KMS-11 (cell line): ENCODE measurements at regions not wholly inside any gene's neighbourhood (a gene's known extent, or its start where the extent isn't known, plus 50 kb on each side); places are given as distances from the start of the nearest gene placed in this dataset.

Experiments
- H2AFZ ChIP-seq: fragments of 200-600 bp; sonication (generic); 2 replicates; pipeline ENCODE4 v1.6.1; 2016; ENCODE audit warnings: antibody characterized with exemption, mixed run types, low read depth
- H3K27ac ChIP-seq: fragments of 200-600 bp; sonication (generic); 2 replicates; pipeline ENCODE4 v1.6.1; 2016; ENCODE audit warnings: mild to moderate bottlenecking, mixed run types
- H3K27me3 ChIP-seq: fragments of 200-600 bp; sonication (generic); 2 replicates; pipeline ENCODE4 v1.6.1; 2017; ENCODE audit warnings: mild to moderate bottlenecking, low read depth, mixed run types, moderate library complexity; ENCODE audit not compliant: insufficient read depth
- H3K36me3 ChIP-seq: fragments of 200-600 bp; sonication (generic); 2 replicates; pipeline ENCODE4 v1.6.1; 2017; ENCODE audit warnings: mild to moderate bottlenecking, mixed run types; ENCODE audit not compliant: insufficient read depth
- H3K4me1 ChIP-seq: fragments of 200-600 bp; sonication (generic); 2 replicates; pipeline ENCODE4 v1.6.1; 2016; ENCODE audit warnings: mild to moderate bottlenecking, low read depth, mixed run types; ENCODE audit not compliant: poor library complexity, severe bottlenecking
- H3K4me2 ChIP-seq: fragments of 200-600 bp; sonication (generic); 2 replicates; pipeline ENCODE4 v1.7.0; 2016; ENCODE audit warnings: mild to moderate bottlenecking, mixed run types
- H3K4me3 ChIP-seq: fragments of 200-600 bp; sonication (generic); IDR thresholded peaks from 2 replicates; pipeline ENCODE4 v1.6.1; 2017; ENCODE audit warnings: low read depth, low read length, mixed read lengths; ENCODE audit not compliant: insufficient read depth
- H3K79me2 ChIP-seq: fragments of 200-600 bp; sonication (generic); 2 replicates; pipeline ENCODE4 v1.6.1; 2016; ENCODE audit warnings: low read depth, mixed run types; ENCODE audit not compliant: insufficient read depth
- H3K9ac ChIP-seq: fragments of 200-600 bp; sonication (generic); 2 replicates; pipeline ENCODE4 v1.6.1; 2016; ENCODE audit warnings: mild to moderate bottlenecking, mixed run types
- H4K20me1 ChIP-seq: fragments of 200-600 bp; sonication (generic); 2 replicates; pipeline ENCODE4 v1.6.1; 2016; ENCODE audit warnings: mild to moderate bottlenecking, mixed run types; ENCODE audit not compliant: insufficient read depth
- TF ChIP-seq, protein P1 (sequence below): fragments of 200-600 bp; sonication (generic); conservative IDR thresholded peaks from 2 replicates; pipeline ENCODE4 v1.6.1; 2017; ENCODE audit warnings: low read depth, mild to moderate bottlenecking, antibody characterized with exemption, low read length, moderate library complexity, mixed read lengths

DNA sequence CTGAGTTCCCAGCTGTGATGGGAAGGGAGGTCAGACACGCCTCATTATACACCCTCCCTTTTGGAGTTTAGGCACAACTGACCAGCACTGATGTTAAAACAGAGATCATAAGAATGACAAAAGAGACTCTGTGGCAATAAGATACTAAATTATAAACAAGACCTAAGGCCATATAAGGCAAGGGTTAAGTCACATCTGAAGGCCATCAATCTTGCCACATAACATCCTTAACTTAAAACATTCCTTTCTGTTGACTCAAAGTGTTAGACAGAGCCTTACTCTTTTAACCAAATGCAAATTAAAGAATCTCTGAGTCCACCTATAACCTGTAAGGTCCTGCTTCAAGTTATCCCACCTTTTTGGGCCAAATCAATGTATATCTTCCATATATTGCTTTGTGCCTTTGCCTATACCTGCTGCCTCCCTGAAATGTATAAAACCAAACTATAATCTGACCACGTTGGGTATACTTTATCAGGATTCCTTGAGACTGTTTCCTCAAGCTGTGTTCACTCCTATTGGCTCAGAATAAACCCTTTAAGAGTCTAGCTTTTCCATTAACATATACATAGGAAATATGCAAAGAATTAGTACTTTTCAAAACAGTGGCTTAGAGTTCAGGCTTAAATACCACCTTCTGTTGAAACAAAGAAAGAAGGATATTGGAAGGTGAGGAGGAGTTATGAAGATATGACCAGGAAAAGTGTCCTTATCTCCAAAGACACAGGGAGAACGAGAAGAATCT lies 214.4 kb upstream of the PPP1R2C start:
- Histone ChIP-seq H4K20me1 (no peaks in the 10 kb centered on the region), H3K9ac (no peak overlapping the region), H3K79me2 (no peaks in the 10 kb centered on the region), H2AFZ (no peak overlapping the region), H3K4me2 (no peak overlapping the region), H3K4me1 (no peaks in the 10 kb centered on the region), H3K27ac (no peak overlapping the region), H3K27me3 (no peaks in the 10 kb centered on the region), H3K4me3 (no peak overlapping the region), H3K36me3 (no peaks in the 10 kb centered on the region)
- TF ChIP-seq, protein P1, sequence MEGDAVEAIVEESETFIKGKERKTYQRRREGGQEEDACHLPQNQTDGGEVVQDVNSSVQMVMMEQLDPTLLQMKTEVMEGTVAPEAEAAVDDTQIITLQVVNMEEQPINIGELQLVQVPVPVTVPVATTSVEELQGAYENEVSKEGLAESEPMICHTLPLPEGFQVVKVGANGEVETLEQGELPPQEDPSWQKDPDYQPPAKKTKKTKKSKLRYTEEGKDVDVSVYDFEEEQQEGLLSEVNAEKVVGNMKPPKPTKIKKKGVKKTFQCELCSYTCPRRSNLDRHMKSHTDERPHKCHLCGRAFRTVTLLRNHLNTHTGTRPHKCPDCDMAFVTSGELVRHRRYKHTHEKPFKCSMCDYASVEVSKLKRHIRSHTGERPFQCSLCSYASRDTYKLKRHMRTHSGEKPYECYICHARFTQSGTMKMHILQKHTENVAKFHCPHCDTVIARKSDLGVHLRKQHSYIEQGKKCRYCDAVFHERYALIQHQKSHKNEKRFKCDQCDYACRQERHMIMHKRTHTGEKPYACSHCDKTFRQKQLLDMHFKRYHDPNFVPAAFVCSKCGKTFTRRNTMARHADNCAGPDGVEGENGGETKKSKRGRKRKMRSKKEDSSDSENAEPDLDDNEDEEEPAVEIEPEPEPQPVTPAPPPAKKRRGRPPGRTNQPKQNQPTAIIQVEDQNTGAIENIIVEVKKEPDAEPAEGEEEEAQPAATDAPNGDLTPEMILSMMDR: no peak

DNA sequence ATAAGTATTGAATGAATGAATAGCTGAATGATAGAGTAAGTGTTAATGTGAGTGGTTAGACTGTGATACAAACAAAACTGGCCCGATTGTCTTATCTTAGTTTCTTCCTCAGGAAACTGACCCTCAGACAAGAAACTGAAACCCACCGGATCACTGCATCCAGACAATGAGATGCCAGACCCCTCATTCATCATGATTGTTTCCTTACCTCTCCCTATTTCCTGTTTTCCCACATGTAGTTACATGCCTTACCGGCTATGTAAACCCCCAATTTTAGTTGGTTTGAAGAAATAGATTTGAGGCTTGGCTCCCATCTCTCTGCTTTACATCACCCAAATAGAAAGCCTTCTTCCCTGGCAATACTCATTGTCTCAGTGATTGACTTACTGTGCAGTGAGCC lies 218.9 kb upstream of the PPP1R2C start:
- Histone ChIP-seq H3K36me3 (no peaks in the 10 kb centered on the region), H3K9ac (no peak overlapping the region), H3K79me2 (no peaks in the 10 kb centered on the region), H2AFZ (no peak overlapping the region), H3K4me1 (peaks cover 8% of the 10 kb centered on the region), H4K20me1 (no peaks in the 10 kb centered on the region), H3K27ac (no peak overlapping the region), H3K27me3 (no peaks in the 10 kb centered on the region), H3K4me2 (no peak overlapping the region), H3K4me3 (no peak overlapping the region)
- TF ChIP-seq, protein P1: no peak

DNA sequence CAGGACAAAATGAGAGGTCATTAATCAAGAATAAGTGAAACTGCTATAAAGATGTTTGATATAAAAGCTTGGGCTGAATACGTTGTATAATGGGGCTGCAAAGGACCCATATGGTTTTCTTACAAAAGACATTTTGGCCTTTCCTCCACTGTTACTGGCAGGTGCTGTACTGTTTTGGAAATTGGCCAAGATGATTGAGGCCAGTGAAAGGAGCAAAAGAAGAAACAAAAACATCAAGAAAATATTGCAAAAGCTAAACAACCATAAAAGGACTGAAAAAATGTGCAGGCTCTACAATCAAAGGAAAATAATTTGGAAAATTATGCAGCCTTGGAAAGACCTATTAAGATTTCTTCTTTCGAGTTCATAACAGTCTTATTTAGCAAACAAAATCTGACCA lies 222.2 kb upstream of the PPP1R2C start:
- TF ChIP-seq, protein P1: no peak
- Histone ChIP-seq H3K36me3 (no peaks in the 10 kb centered on the region), H3K27ac (no peak overlapping the region), H4K20me1 (no peaks in the 10 kb centered on the region), H3K4me1 (peaks cover 8% of the 10 kb centered on the region), H2AFZ (no peak overlapping the region), H3K4me2 (no peak overlapping the region), H3K27me3 (no peaks in the 10 kb centered on the region), H3K4me3 (no peak overlapping the region), H3K79me2 (no peaks in the 10 kb centered on the region), H3K9ac (no peak overlapping the region)

DNA sequence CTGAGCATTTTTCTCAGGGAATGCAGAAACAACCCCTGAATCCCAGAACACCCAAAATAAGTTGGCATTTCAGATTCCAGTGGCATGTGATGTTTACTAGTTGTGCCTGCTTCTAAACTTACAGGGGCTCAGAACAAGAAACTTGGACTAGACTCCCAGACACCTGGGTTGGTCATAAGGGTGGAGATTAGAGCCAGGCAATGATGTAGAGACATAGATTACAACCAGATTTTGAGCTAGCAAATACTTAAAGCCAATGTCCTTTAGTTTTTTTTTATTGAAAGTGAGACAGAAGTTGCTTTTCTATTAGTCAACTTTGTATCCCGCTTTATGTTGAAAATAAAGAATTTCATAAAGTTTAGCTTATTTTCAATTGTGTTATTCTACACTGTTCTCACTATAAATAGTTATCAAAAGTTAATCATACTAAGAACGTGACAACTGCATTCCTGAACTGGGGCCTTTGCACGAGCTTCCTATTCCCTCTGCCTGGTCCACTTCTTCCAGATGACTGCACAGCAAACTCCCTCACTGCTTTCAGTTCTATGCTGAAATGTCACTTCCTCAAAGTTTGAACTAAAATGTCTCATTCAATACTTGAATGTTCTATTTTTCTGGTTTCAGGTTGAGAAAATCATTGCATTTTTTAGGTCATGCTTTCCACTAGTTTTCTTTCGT lies 224.7 kb upstream of the PPP1R2C start:
- H3K9ac ChIP-seq: no peak overlapping the region
- no peak overlapping the region for H3K27ac ChIP-seq
- no peak overlapping the region for H3K4me2 ChIP-seq
- H3K4me1 ChIP-seq: peaks cover 8% of the 10 kb centered on the region
- no peak overlapping the region for H2AFZ ChIP-seq
- no peaks in the 10 kb centered on the region for H3K36me3 ChIP-seq
- no peaks in the 10 kb centered on the region for H4K20me1 ChIP-seq
- H3K79me2 ChIP-seq: no peaks in the 10 kb centered on the region
- TF ChIP-seq, protein P1: no peak
- H3K4me3 ChIP-seq: no peak overlapping the region
- H3K27me3 ChIP-seq: no peaks in the 10 kb centered on the region
